ENCODE measurements at regions not wholly inside any gene's neighbourhood (a gene's known extent, or its start where the extent isn't known, plus 50 kb on each side); places are given as distances from the start of the nearest gene placed in this dataset.

DNA sequence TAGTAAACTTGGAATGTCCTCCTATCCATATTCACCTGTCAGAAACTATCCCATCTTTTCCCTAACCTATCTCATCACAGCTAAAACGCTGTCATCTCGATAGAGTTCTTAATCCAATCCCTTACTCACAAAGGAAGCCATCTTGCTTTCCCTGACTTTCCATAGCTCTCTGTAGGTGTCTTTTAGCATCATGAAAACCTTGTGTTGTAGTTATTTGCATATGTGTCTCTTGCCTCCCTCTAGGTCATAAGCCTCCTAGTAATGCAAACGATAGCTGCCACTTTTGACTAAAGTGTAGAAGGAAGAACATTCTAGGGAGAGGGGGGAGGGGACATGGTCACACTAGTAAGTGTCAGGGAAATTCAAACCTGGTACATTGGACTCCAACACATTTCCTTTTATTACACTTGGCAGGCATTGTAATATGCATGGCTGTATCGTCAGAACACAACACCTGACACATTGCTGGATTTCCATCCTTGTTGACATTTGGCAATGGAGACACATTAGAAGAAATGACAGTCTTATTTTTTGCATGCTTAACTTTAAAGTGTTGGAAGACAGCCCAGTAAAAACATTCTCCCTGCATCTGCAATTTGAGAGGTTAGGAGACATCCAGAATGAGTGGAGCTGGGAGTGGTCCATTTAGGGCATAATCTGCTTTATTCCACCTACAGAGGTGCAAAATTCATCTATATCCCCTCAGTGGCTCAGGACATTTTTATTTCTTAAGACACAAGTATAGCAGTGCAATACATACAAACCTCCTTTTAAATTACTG is 283.4 kb downstream of the HAO1 start:
- DNase-seq: no peak

DNA sequence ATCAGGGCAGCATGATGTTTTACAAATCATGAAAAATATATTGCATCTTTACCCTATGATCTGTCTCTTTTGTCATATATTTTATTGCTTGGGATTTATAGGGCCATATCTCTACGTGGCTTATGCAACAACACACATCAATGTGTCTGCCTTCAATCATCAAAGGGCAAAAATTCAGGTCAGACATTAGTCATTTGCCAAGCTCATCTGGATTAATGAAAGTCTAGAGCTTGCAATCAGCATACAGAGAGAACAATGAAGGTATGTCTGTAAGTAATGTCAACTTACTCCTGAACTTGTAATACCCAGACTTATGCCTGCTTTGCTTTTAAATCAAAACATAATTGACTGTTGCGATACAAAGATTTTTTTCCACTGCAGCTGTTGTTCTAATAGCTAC is 282.7 kb downstream of the HAO1 start:
- no peak for DNase-seq

DNA sequence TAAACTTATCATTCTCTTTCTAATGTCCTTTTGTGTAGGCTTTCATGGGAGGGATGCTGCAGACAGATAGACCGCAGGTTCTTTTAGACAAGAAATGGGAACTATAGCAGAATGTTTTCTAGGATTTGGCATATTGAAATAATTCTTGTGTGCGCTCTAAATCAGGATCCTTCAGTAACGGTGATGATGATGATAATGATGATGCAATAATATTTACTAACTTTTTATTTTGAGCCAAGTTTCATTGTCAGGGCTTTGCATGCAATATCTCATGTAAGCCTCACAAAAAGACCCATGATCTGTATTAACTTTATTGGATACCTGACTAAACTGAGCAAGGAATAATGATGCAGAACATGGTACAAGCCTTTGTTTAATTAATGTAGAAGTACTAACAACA is 280.1 kb downstream of the HAO1 start:
- no peak for DNase-seq

DNA sequence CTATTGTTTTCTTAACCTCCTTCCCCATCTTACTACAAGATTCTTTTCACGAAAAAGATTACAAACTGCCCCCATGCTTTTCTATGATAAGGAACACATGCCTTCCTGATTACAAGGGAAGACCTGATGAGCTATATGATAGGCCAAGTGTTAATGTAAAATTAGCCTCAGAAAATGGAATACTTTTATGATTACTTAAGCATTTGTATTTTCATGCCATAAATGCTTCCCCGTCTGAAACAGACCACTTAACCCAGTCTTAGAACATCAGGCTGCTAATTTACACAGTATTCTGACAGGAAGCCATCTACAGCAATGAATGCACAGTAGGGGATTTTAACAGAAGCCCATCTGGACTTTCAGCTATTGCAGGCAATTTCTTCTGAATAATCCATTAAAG is 274.9 kb downstream of the HAO1 start:
- no peak for DNase-seq

DNA sequence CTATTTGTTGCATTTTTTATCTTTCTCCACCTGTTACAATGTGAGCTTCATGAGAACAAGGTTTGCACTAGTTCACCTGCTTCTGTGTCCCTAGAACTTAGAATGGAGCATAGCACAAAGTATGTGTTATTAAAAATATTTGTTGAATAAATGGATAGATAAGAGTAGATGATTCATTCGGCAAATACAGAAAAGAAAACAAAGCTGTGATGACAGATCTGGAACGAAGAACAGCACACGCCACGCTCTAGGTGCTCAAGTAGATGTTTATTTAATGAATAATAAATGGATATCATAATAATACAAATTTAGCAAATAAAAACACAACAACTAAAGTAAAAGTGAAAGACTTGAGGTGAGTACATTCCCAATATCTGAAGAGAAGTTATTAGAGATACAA is 273.1 kb downstream of the HAO1 start:
- peak; percentile 44 for DNase-seq

DNA sequence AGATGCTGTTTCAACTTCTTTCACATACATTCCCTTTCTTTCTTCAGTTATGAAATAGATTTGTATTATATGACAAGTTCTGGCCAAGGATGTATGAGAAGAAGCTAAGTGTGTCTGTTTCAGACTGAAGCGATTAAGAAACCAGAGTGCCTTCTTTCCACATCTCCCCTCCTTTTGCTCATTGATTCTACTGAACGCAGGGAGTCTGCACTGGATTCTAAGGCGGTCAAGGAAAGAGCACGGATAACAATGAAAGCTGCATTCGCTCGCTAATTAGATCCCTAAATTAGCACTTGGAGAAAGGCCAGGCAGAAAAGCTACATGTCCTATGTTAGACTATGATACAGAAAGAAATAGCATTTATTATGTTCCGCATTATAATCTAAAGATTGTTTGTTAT is 267.7 kb downstream of the HAO1 start:
- no peak for DNase-seq

DNA sequence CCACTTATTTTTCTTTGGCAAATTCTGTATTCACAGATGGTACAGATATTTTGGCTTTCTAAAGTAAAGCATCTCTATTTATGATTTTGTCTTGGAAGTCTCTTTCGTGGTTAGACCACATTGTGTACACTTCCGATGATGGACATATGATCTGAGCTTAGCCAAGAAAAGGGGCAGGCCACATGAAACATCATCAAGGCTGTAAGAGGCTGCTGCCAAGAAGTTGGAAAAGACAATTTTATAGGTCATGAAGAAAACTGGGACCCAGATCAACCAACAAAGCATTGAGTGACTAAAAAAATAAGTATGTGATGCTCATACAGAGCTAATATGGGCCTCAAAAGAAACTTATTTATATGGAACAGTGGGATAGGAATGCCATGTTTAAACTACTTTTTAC is 266.4 kb downstream of the HAO1 start:
- no peak for DNase-seq

DNA sequence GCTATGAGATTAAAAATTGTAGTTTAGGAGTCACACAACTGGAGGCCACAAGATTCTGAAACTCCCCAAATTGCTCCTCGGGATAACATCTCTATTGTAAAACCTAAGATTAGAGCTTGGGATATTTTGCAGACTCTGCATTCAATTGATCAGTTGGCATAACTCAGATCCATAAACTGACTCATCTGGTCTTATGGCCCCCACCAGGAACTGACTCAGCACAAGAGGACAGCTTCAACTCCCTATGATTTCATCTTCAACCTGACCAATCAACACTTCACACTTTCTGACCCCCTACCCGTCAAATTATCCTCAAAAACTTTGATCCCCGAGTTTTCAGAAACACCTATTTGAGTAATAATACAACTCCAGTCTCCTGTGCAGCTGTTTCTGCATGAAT is 257.3 kb downstream of the HAO1 start:
- no peak for DNase-seq

DNA sequence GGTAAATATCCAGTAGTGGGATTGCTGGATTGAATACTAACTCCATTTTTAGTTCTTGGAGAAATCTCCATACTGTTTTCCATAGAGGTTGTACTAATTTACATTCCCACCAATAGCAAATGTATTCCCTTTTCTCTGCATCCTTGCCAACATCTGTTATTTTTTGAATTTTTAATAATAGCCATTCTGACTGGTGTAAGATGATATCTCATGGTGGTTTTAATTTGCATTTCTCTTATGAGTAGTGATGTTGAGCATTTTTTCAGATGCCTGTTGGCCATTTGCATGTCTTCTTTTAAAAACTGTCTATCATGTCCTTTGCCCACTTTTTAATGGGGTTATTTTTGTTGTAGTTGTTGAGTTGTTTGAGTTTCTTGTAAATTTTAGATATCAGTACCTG is 253.2 kb downstream of the HAO1 start:
- no peak for DNase-seq

DNA sequence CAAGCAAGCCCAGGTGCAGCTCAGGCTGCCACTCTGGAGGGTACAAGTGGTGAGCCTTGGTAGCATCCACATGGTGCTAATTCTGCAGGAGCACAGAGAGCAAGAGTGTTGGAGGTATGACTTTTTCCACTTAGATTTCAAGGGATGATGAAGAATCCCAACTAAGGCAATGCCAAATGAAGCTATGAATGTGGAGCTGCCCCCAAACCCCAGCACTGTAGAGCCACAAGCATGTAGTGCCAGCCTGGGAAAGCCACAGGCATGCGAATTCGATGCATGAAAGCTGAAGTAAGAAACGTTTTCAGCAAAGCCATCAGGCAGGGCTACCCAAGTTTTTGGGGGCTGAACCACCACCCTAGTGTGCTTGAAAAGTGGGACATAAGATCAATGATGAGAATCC is 251.1 kb downstream of the HAO1 start:
- DNase-seq: no peak

DNA sequence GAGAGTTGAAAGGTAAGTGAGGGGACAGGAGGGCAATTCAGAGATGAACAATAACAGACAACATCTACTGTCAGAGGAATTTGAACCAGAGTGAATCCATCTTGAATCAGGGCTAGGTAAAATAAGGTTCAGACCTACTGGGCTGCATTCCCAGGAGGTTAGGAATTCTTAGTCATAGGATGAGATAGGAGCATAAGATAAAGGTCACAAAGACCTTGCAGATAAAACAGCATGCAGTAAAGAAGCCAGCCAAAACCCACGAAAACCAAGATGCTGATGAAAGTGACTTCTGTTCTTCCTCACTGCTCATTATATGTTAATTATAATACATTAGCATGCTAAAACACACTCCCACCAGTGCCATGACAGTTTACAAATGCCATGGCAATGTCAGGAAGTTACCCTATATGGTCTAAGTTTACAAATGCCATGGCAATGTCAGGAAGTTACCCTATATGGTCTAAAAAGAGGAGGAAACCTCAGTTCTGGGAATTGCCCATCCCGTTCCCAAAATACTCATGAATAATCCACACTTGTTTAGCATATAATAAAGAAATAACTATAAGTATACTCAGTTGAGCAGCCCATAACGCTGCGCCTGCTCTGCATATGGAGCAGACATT is 248.5 kb downstream of the HAO1 start:
- no peak for DNase-seq

DNA sequence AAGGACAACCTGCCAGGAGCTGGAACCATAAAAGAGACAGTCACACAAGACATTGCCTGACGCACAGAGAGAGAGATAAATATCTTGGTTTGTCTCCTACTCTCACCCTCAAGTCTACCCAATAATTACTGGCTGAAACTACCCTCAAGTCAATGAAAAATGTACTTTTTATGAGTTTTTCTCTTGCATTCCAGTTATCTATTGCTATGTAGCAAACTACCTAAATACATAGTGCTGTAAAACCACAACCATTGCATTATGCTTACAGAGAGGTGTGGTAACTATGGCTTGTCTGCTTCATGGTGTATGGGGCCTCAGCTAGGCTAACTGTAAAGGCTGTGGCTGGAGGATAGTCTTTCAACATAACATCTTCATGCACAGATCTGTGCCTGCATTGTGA is 247.8 kb downstream of the HAO1 start:
- DNase-seq: no peak

DNA sequence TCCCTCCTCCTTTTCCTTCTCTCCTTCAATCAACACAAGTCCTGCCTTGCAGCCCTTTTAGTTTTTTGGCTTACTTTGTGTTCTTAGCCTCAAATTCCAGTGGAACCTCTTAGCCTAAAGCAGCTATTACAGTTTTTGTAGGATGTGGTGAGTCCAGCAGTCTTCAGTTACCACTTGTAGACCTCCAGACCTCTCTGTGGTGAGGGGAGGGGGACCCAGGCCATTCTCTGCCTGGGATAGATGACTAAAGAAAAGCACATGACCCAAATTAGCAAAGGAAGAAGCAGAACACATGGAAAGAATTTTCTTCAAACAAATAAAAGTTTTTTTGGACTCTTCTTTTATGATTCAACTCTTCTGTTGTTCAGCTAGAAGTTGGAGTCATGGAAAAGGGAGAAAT is 246.5 kb downstream of the HAO1 start:
- DNase-seq: no peak

DNA sequence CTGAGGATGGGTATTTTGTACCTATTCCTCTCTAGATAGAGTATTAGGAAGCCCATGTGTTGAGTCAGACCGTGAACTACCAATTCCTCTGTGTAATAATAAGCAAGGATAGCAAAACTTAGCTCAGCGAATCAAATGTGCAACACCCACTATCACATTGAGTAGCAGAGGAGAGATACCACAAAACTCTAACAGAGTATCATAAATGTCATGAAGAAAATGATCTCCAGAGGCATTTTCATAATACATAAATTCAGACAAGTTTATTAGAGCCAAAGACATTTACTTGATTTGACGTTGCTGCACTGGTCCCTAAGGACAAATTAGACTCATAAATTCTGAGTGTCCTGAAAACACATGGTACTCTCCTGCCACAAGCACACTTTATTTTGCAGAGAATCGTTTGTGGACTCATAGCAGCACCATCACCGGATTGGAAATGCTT is 245.2 kb downstream of the HAO1 start:
- DNase-seq: no peak

DNA sequence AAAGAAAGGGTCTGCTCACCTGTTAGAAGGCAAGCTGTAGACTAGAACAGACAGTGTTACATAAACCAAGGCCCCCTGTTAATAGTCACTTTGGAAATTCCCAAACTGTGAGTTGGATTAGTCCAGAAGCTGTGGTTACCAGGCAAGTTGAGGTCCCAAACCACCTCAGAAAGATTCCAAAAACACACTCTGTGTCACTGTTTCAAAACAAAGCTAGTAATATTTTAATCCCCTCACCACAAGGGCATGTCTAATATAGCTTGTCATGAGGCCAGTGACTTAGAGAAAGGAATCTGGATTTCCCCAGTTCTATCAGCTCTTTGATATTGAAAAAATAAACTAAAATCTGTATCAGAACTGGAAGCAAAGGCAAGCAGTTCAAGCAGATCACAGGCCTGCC is 244.6 kb downstream of the HAO1 start:
- DNase-seq: no peak

DNA sequence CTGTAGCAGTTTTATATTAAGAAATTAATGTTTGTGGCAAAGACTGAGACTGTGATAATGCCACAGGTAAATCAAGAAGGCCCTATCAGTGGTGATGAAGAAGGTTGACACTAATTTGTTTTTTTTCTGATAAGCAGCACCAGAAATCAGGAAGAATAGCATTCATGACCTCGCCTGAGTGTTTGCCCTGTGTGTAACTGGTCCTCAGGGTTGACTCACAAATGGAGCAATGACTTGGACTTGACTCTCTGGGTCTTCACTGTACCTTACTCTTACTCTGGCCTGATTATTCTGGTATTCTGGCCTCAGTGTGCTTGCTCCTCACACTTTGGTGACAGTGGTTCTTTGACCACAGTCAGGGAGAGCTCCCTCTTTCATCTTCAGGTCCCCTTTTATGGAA is 243.9 kb downstream of the HAO1 start:
- no peak for DNase-seq

DNA sequence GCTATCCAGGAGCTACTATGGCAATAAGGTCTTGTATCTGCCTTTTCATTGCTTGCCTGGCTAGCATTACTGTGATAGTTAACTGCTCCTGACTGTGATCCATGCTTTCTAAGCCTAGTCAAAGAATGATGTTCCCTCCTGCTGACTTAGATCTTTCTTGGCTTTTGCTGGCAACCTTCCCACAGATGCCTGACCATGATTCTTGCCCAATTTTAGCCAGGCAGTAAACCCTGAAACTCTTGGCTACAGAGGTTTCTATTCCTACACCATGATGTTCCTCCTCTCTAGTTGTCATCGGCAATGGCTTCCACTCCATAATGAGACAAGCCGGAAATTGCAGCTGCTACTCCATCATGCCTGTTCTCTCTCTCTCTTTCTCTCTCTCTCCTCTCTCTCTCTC is 238.1 kb downstream of the HAO1 start:
- DNase-seq: no peak

DNA sequence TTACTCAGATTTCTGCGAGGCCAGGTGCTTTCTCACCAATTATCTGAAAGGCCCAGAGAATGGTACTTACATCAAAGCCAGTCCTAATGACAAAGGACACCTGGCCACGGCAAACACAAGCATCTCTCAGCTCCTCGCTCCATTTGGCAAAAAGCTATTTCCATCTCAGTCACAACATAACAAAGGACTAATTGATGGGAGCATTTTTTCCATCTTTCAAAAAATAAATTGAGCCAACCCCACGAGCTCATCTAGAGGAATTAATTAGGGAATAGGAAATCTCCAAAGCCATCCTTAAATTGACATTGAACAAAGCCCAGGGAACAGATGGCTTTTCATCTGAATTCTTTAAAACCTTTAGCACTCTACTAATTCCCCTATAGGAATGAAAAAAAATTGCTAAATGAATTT is 236.7 kb downstream of the HAO1 start:
- DNase-seq: no peak

DNA sequence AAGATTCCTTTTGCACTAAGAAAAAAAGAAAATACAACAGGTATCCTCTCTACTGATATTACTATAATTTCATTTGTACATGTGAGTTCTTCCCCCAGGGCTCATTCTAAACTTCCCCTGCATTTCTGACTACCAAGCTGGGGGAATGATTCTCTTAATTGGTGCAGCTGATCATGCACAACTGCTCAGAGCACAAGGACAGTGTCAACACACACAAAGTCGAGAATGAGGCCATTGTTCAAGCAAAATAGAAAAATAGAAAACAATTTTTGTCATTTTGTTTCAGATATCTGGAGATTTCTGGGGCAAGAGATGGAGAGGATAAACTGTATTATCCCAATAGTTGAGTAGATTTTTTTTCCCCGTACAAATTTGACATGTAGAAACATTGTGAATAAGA is 236.3 kb downstream of the HAO1 start:
- DNase-seq: no peak

DNA sequence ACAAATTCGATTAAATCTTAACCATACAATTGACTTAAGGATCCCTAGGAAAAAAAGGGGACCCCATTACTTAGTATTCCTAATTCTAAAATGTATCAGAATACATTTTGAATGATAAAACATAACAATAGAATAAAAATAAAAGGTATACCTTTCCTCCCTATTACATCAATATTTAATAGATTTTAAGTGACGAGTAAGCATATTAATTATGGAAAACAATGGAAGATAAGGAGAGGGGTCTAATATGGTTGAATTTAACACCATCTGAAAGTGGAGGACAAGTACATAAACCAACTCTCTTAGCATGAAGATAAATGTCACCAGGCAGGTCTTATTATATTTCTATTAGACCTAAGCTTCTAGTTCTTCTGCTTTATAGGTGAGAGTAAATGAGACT is 232.1 kb downstream of the HAO1 start:
- no peak for DNase-seq

DNA sequence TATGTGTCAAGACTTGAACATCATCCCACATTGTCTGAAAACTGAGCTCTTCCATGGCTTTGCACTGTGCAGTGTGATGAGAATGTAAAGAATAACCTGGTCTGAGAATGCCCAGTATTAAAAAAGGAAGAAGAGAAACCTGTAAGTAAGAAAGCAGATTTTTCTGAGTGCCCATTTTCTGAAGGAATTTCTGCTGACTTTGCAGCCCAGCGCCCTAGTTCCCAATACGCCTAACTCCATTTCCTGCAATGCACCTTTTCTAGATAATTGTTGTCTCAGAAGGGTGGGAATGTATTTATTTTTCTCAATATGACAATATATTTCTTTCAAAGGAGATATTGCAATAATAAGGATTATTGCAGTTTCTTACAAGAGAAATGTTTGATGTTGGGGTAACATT is 231.5 kb downstream of the HAO1 start:
- DNase-seq: no peak

DNA sequence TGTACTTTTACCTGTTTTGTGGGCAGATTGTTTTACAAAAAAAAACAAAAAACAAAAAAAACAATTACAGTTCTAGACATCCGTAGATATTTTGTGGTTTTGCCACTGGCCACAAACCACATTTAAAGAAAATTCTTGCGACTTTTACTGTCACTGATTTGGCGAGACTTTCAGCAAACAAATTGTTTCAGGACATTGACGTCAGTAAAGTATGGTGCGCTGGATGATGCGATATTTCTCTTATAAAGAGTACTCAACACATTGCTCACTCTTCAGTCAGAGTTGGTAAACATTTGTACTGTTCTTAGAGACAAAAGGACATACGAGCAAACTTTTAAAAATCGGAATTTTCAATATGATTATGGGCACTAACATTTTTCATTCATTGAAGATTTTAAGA is 229.8 kb downstream of the HAO1 start:
- DNase-seq: no peak

DNA sequence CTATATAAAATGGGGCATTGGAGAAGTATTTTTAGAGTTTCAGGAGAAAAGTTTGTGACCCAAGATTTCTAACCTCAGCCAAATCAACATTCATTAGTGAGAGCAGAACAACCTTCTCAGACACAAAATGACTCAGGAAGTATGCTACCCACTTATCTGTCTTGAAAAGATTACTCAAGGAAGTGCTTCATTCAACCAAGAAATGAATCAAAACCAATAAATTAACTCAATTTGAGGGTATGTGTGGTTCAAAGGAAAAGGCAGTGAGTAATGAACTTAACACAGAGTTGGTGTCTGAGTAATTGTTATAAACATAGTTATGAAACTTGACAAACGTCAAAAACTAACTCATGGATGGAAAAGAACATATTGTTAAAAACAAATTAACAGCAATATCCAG is 227.6 kb downstream of the HAO1 start:
- no peak for DNase-seq

DNA sequence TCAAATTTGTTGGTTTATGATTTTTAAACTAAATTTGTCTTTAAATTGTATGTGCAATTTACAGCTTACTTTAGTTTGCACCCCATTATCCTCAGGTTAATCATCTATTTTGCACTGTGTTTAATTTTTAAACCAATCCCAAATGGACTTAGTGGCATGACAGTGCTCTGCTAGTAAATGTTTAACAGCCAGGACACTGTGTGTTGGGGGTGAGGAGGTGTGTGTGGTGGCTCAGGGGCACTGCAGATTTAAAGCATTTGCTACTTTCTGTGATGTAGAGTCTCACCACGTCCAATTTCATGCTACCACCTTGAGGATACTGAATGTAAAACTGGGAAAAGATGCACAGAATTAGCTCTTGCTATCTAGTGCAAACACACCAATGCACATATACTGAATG is 225.7 kb downstream of the HAO1 start:
- DNase-seq: no peak
